ENCODE measurements at regions not wholly inside any gene's neighbourhood (a gene's known extent, or its start where the extent isn't known, plus 50 kb on each side); places are given as distances from the start of the nearest gene placed in this dataset.
"Not testable (repeated sequence)": the region's sequence is repeated elsewhere in the genome, so short reads cannot be mapped to it uniquely, and the experiment has no call there.

DNA sequence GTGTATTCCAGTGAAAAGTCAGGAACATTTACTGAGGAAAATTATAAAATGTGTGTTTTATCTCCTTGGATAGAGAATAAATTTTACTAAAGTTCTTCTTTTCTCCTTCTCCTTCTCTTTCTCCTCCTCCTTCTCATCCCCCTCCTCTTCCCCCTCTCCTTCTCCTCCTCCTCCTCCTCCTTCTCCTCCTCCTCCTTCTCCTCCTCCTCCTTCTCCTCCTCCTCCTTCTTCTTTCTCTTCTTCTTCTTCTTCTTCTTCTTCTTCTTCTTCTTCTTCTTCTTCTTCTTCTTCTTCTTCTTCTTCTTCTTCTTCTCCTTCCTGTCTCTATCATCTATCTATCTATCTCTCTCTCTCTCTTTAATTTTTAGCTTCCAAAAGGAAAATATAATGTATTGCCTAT lies 337.1 kb upstream of the MAF start:
- TF ChIP-seq NR2C2 (CRISPR knock-in tag; IDR thresholded peaks at IDR 0.05); SP1 (CRISPR knock-in tag; conservative IDR thresholded peaks at IDR 0.05); ZNF138 (CRISPR knock-in tag; conservative IDR thresholded peaks at IDR 0.05); ESRRA (CRISPR knock-in tag; IDR thresholded peaks at IDR 0.05; ENCODE audit: borderline replicate concordance); MYBL2 (CRISPR knock-in tag; IDR thresholded peaks at IDR 0.05); KAT7 (CRISPR knock-in tag; IDR thresholded peaks at IDR 0.05; ENCODE audit: borderline replicate concordance); CREM (CRISPR knock-in tag; IDR thresholded peaks at IDR 0.05): not testable (repeated sequence)
- TF ChIP-seq, protein P1, sequence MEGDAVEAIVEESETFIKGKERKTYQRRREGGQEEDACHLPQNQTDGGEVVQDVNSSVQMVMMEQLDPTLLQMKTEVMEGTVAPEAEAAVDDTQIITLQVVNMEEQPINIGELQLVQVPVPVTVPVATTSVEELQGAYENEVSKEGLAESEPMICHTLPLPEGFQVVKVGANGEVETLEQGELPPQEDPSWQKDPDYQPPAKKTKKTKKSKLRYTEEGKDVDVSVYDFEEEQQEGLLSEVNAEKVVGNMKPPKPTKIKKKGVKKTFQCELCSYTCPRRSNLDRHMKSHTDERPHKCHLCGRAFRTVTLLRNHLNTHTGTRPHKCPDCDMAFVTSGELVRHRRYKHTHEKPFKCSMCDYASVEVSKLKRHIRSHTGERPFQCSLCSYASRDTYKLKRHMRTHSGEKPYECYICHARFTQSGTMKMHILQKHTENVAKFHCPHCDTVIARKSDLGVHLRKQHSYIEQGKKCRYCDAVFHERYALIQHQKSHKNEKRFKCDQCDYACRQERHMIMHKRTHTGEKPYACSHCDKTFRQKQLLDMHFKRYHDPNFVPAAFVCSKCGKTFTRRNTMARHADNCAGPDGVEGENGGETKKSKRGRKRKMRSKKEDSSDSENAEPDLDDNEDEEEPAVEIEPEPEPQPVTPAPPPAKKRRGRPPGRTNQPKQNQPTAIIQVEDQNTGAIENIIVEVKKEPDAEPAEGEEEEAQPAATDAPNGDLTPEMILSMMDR (IDR thresholded peaks at IDR 0.05), result not testable (repeated sequence)
- TF ChIP-seq, protein P2, sequence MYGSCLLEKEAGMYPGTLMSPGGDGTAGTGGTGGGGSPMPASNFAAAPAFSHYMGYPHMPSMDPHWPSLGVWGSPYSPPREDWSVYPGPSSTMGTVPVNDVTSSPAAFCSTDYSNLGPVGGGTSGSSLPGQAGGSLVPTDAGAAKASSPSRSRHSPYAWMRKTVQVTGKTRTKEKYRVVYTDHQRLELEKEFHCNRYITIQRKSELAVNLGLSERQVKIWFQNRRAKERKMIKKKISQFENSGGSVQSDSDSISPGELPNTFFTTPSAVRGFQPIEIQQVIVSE (CRISPR knock-in tag; IDR thresholded peaks at IDR 0.05; ENCODE audit: borderline replicate concordance), result not testable (repeated sequence)
- TF ChIP-seq, protein P3, sequence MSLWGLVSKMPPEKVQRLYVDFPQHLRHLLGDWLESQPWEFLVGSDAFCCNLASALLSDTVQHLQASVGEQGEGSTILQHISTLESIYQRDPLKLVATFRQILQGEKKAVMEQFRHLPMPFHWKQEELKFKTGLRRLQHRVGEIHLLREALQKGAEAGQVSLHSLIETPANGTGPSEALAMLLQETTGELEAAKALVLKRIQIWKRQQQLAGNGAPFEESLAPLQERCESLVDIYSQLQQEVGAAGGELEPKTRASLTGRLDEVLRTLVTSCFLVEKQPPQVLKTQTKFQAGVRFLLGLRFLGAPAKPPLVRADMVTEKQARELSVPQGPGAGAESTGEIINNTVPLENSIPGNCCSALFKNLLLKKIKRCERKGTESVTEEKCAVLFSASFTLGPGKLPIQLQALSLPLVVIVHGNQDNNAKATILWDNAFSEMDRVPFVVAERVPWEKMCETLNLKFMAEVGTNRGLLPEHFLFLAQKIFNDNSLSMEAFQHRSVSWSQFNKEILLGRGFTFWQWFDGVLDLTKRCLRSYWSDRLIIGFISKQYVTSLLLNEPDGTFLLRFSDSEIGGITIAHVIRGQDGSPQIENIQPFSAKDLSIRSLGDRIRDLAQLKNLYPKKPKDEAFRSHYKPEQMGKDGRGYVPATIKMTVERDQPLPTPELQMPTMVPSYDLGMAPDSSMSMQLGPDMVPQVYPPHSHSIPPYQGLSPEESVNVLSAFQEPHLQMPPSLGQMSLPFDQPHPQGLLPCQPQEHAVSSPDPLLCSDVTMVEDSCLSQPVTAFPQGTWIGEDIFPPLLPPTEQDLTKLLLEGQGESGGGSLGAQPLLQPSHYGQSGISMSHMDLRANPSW (CRISPR knock-in tag; conservative IDR thresholded peaks at IDR 0.05; ENCODE audit: low read depth), result not testable (repeated sequence)
- TF ChIP-seq, protein P4, sequence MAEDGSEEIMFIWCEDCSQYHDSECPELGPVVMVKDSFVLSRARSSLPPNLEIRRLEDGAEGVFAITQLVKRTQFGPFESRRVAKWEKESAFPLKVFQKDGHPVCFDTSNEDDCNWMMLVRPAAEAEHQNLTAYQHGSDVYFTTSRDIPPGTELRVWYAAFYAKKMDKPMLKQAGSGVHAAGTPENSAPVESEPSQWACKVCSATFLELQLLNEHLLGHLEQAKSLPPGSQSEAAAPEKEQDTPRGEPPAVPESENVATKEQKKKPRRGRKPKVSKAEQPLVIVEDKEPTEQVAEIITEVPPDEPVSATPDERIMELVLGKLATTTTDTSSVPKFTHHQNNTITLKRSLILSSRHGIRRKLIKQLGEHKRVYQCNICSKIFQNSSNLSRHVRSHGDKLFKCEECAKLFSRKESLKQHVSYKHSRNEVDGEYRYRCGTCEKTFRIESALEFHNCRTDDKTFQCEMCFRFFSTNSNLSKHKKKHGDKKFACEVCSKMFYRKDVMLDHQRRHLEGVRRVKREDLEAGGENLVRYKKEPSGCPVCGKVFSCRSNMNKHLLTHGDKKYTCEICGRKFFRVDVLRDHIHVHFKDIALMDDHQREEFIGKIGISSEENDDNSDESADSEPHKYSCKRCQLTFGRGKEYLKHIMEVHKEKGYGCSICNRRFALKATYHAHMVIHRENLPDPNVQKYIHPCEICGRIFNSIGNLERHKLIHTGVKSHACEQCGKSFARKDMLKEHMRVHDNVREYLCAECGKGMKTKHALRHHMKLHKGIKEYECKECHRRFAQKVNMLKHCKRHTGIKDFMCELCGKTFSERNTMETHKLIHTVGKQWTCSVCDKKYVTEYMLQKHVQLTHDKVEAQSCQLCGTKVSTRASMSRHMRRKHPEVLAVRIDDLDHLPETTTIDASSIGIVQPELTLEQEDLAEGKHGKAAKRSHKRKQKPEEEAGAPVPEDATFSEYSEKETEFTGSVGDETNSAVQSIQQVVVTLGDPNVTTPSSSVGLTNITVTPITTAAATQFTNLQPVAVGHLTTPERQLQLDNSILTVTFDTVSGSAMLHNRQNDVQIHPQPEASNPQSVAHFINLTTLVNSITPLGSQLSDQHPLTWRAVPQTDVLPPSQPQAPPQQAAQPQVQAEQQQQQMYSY (CRISPR knock-in tag; IDR thresholded peaks at IDR 0.05), result not testable (repeated sequence)
- TF ChIP-seq, protein P5, sequence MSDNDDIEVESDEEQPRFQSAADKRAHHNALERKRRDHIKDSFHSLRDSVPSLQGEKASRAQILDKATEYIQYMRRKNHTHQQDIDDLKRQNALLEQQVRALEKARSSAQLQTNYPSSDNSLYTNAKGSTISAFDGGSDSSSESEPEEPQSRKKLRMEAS (CRISPR knock-in tag; IDR thresholded peaks at IDR 0.05), result not testable (repeated sequence)

Measured in WTC11 (cell line).